ENCODE measurements at regions not wholly inside any gene's neighbourhood (a gene's known extent, or its start where the extent isn't known, plus 50 kb on each side); places are given as distances from the start of the nearest gene placed in this dataset.

- no peak for DNase-seq
Observed at GRCh38 chr13:105087945-105088344, 1447.5 kb downstream of the EFNB2 start.

GRCh38 chr13:105084931-105085330 lies 1450.5 kb downstream of the EFNB2 start:
- intact Hi-C loops (cut with DNase I), result no loop called here

More at GRCh38 chr13:105087945-105088344, 1447.5 kb downstream of the EFNB2 start:
- intact Hi-C loops (cut with DNase I), result no loop called here

GRCh38 chr13:105083992-105084391 lies 1451.5 kb downstream of the EFNB2 start:
- no peak for DNase-seq
- intact Hi-C loops (cut with DNase I), result no loop called here

More at GRCh38 chr13:105084931-105085330, 1450.5 kb downstream of the EFNB2 start:
- DNase-seq, result no peak

- intact Hi-C loops (cut with DNase I), result no loop called here
Observed at GRCh38 chr13:105074755-105075154, 1460.7 kb downstream of the EFNB2 start.

GRCh38 chr13:105073041-105073440 lies 1462.4 kb downstream of the EFNB2 start:
- DNase-seq, result no peak
- intact Hi-C loops (cut with DNase I), result no loop called here

More at GRCh38 chr13:105074755-105075154, 1460.7 kb downstream of the EFNB2 start:
- no peak for DNase-seq

- no peak for DNase-seq
- intact Hi-C loops (cut with DNase I), result no loop called here
Observed at GRCh38 chr13:105070452-105070851, 1465.0 kb downstream of the EFNB2 start.

GRCh38 chr13:105069106-105069505 lies 1466.4 kb downstream of the EFNB2 start:
- no peak for DNase-seq
- intact Hi-C loops (cut with DNase I), result no loop called here

GRCh38 chr13:105063676-105064075 lies 1471.8 kb downstream of the EFNB2 start:
- intact Hi-C loops (cut with DNase I), result no loop called here
- no peak for DNase-seq

GRCh38 chr13:105059786-105060185 lies 1475.7 kb downstream of the EFNB2 start:
- peak in 1 of 10 donors; percentile 79 for DNase-seq
- intact Hi-C loops (cut with DNase I), result no loop called here

GRCh38 chr13:105058517-105058916 lies 1476.9 kb downstream of the EFNB2 start:
- DNase-seq, result no peak
- intact Hi-C loops (cut with DNase I), result no loop called here

GRCh38 chr13:105052711-105053110 lies 1482.8 kb downstream of the EFNB2 start:
- intact Hi-C loops (cut with DNase I), result no loop called here

GRCh38 chr13:105050686-105051085 lies 1484.8 kb downstream of the EFNB2 start:
- no peak for DNase-seq
- intact Hi-C loops (cut with DNase I), result no loop called here

More at GRCh38 chr13:105052711-105053110, 1482.8 kb downstream of the EFNB2 start:
- DNase-seq, result no peak

- intact Hi-C loops (cut with DNase I), result no loop called here
- DNase-seq, result no peak
Observed at GRCh38 chr13:105048677-105049076, 1486.8 kb downstream of the EFNB2 start.

- no peak for DNase-seq
Observed at GRCh38 chr13:105047676-105048295, 1487.7 kb downstream of the EFNB2 start.

GRCh38 chr13:105037110-105037509 lies 1498.4 kb downstream of the EFNB2 start:
- no peak for DNase-seq
- intact Hi-C loops (cut with DNase I), result no loop called here

More at GRCh38 chr13:105047676-105048295, 1487.7 kb downstream of the EFNB2 start:
- intact Hi-C loops (cut with DNase I), result no loop called here

GRCh38 chr13:105035092-105035491 lies 1500.4 kb downstream of the EFNB2 start:
- no peak for DNase-seq
- intact Hi-C loops (cut with DNase I), result no loop called here

- intact Hi-C loops (cut with DNase I), result no loop called here
- DNase-seq, result no peak
Observed at GRCh38 chr13:105033999-105034398, 1501.5 kb downstream of the EFNB2 start.

GRCh38 chr13:105031306-105031705 lies 1504.2 kb downstream of the EFNB2 start:
- intact Hi-C loops (cut with DNase I), result no loop called here
- no peak for DNase-seq

- no peak for DNase-seq
- intact Hi-C loops (cut with DNase I), result no loop called here
Observed at GRCh38 chr13:105030851-105031250, 1504.6 kb downstream of the EFNB2 start.

GRCh38 chr13:105019073-105019472 lies 1516.4 kb downstream of the EFNB2 start:
- no peak for DNase-seq
- intact Hi-C loops (cut with DNase I), result no loop called here

GRCh38 chr13:105016266-105016665 lies 1519.2 kb downstream of the EFNB2 start:
- intact Hi-C loops (cut with DNase I), result no loop called here
- no peak for DNase-seq

GRCh38 chr13:105008604-105009003 lies 1526.9 kb downstream of the EFNB2 start:
- intact Hi-C loops (cut with DNase I), result no loop called here
- DNase-seq, result no peak

Data from posterior cingulate gyrus (tissue), 11 donors.